Endothelial cell of umbilical vein (primary cell): ENCODE measurements at regions not wholly inside any gene's neighbourhood (a gene's known extent, or its start where the extent isn't known, plus 50 kb on each side); places are given as distances from the start of the nearest gene placed in this dataset.

ENCODE experiments used
- BruUV-seq: library from RNA; stranded (reverse); fragments of 400-500 nt; replicated peaks from 2 replicates; lab custom pipeline; 2021; lab: Mats Ljungman, UMichigan
- CTCF ChIA-PET: fragments of 300-600, 350-600 bp; sonication (Branson Sonifier 250); formaldehyde crosslinking; loops from one replicate; lab custom pipeline; 2021; ENCODE audit warnings: antibody characterized with exemption, inconsistent platforms; lab: Charles Lee
- POLR2A ChIA-PET: fragments of 300-600, 350-600 bp; sonication (Branson Sonifier 250); formaldehyde crosslinking; loops from one replicate; lab custom pipeline; 2021; ENCODE audit warnings: antibody characterized with exemption, inconsistent platforms; lab: Charles Lee
- DNase-seq: peaks from one replicate; pipeline ENCODE4 v3.0.0-alpha.2; 2011; ENCODE audit warnings: low read depth, low spot score
- FAIRE-seq: peaks from 2 replicates; lab custom pipeline; 2011; peaks lifted over from hg19 to GRCh38; lab: Jason Lieb, UNC
- H2AFZ ChIP-seq: 2 replicates; pipeline ENCODE4 v1.6.0; 2012; ENCODE audit warnings: low read depth, low read length, control low read depth, inconsistent platforms
- H3K27ac ChIP-seq: 2 replicates; pipeline ENCODE4 v1.5.1; 2011; ENCODE audit warnings: low read depth, mild to moderate bottlenecking, control low read depth, low read length, moderate library complexity; ENCODE audit not compliant: insufficient read depth
- H3K27me3 ChIP-seq, 2 experiments: 2 replicates each; pipeline versions ENCODE4 v1.6.0 to v1.6.1; 2011; ENCODE audit warnings: low read length in 2 of 2, mixed read lengths in 1 of 2; ENCODE audit not compliant: control insufficient read depth in 2 of 2, insufficient read depth in 2 of 2
- H3K36me3 ChIP-seq, 2 experiments: 2 replicates in 1 of 2; 3 replicates in 1 of 2; pipeline ENCODE4 v1.5.1; 2011; ENCODE audit warnings: low read length in 2 of 2, mild to moderate bottlenecking in 1 of 2, moderate library complexity in 1 of 2; ENCODE audit not compliant: control insufficient read depth in 2 of 2, insufficient read depth in 2 of 2; ENCODE audit errors: extremely low read depth in 1 of 2
- H3K4me1 ChIP-seq: 3 replicates; pipeline ENCODE4 v1.5.1; 2011; ENCODE audit warnings: mild to moderate bottlenecking, low read length; ENCODE audit not compliant: control insufficient read depth, insufficient read depth; ENCODE audit errors: extremely low read depth
- H3K4me2 ChIP-seq: 2 replicates; pipeline ENCODE4 v1.6.1; 2011; ENCODE audit warnings: low read length, control low read depth, mixed read lengths; ENCODE audit not compliant: insufficient read depth
- H3K4me3 ChIP-seq, 3 experiments: fragments of 200-600 bp in 1 of 3; sonication (generic), shearing (Covaris generic) in 1 of 3; replicated peaks in 1 of 3; 2 replicates each; pipeline ENCODE4 v1.5.1; 2011 to 2016; ENCODE audit warnings: control low read depth in 3 of 3, low read length in 3 of 3, mild to moderate bottlenecking in 2 of 3, inconsistent platforms in 1 of 3, low read depth in 1 of 3, moderate library complexity in 1 of 3; ENCODE audit not compliant: insufficient read depth in 1 of 3
- H3K79me2 ChIP-seq: 2 replicates; pipeline ENCODE4 v1.6.0; 2012; ENCODE audit warnings: low read length, inconsistent platforms; ENCODE audit not compliant: control insufficient read depth, insufficient read depth
- H3K9ac ChIP-seq: replicated peaks from 2 replicates; pipeline ENCODE3; 2011; ENCODE audit warnings: low read length, control low read depth; ENCODE audit not compliant: insufficient read depth; ENCODE audit errors: extremely low read depth
- H3K9me1 ChIP-seq: replicated peaks from 3 replicates; pipeline ENCODE4 v1.6.0; 2011; ENCODE audit warnings: mild to moderate bottlenecking, low read length; ENCODE audit not compliant: control insufficient read depth, insufficient read depth; ENCODE audit errors: extremely low read depth
- H3K9me3 ChIP-seq: replicated peaks from 2 replicates; pipeline ENCODE4 v1.5.1; 2012; ENCODE audit warnings: low read length, inconsistent platforms; ENCODE audit not compliant: control insufficient read depth, insufficient read depth
- H4K20me1 ChIP-seq: replicated peaks from 2 replicates; pipeline ENCODE3; 2011; ENCODE audit warnings: mild to moderate bottlenecking, low read length; ENCODE audit not compliant: control insufficient read depth, insufficient read depth; ENCODE audit errors: extremely low read depth
- EZH2 ChIP-seq: IDR thresholded peaks from 2 replicates; pipeline ENCODE4 v1.6.1; 2012; ENCODE audit warnings: borderline replicate concordance, low read depth, mild to moderate bottlenecking, moderate library complexity, low read length, inconsistent platforms; ENCODE audit not compliant: severe bottlenecking
- FOS ChIP-seq: IDR thresholded peaks from 2 replicates; pipeline ENCODE4 v1.6.1; 2011; ENCODE audit warnings: mild to moderate bottlenecking, low read length, moderate library complexity, borderline replicate concordance; ENCODE audit not compliant: insufficient read depth
- GATA2 ChIP-seq: IDR thresholded peaks from 2 replicates; pipeline ENCODE4 v1.7.0; 2011; ENCODE audit warnings: low read depth, mild to moderate bottlenecking, moderate library complexity, mixed read lengths, low read length; ENCODE audit not compliant: insufficient read length, insufficient read depth
- MYC ChIP-seq: IDR thresholded peaks from one replicate; pipeline ENCODE4 v1.6.1; 2011; ENCODE audit warnings: mild to moderate bottlenecking, low read depth, low read length
- POLR2A ChIP-seq: IDR thresholded peaks from 2 replicates; pipeline ENCODE4 v1.6.1; 2012; ENCODE audit warnings: low read depth, mild to moderate bottlenecking, control low read depth, low read length
- POLR2AphosphoS5 ChIP-seq: IDR thresholded peaks from 2 replicates; pipeline ENCODE4 v1.6.1; 2012; ENCODE audit warnings: low read depth, mild to moderate bottlenecking, control low read depth, low read length, moderate library complexity; ENCODE audit not compliant: insufficient read depth
- dilution Hi-C: fragments of 300-500 bp; cut with MboI; formaldehyde crosslinking; loops from one replicate; pipeline ENCODE4 v1.15.0; 2019; ENCODE audit warnings: low sequenced_read_pairs; ENCODE audit not compliant: extremely low pct_ligation_motif_present
- intact Hi-C: fragments of 100-400 bp; cut with micrococcal nuclease; formaldehyde crosslinking; loops from one replicate; pipeline ENCODE4 v1.10.0; 2022
- TF ChIP-seq, protein P1 (sequence below): IDR thresholded peaks from 2 replicates; pipeline ENCODE4 v1.6.1; 2011; ENCODE audit not compliant: insufficient read depth, insufficient read length
- TF ChIP-seq, protein P2 (sequence below), 2 donors: IDR thresholded peaks; 1 replicate in 1 of 2; 2 replicates in 1 of 2; pipeline ENCODE4 v1.5.1; 2011; ENCODE audit warnings: low read length in 2 of 2, mild to moderate bottlenecking in 2 of 2, moderate library complexity in 2 of 2, control low read depth in 1 of 2, inconsistent platforms in 1 of 2, low read depth in 1 of 2; ENCODE audit not compliant: insufficient read depth in 1 of 2; ENCODE audit errors: extremely low read depth in 1 of 2

DNA sequence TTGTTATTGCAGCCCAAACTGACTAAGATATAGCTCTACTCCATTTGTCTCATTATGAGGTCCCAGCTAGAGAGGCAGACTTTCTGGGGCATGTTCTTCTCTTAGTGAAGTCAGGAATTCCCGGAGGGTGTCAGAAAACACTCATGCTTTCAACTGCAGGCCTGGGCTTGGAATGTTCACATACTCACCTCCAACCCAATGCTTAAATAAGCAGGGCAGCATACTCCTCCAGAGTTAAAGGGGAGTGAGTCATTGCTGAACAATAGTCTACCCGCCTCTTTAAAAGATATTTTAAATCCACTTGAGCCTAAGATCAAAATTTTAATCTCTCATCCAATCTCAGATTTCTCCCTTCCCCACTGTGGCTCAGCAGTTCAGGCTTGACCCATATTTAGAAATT is 167.8 kb upstream of the DPH6 start:
- H3K4me3 ChIP-seq = no peak overlapping the region
- no peaks in the 10 kb centered on the region for H3K9me1 ChIP-seq
- no peak overlapping the region for H2AFZ ChIP-seq
- no peak for FAIRE-seq
- H3K79me2 ChIP-seq = no peaks in the 10 kb centered on the region
- H3K4me1 ChIP-seq = no peaks in the 10 kb centered on the region
- peak; percentile 22 for DNase-seq
- H4K20me1 ChIP-seq = no peaks in the 10 kb centered on the region
- no TSS peak for BruUV-seq
- ChIA-PET POLR2A (no interaction called here), CTCF (interaction anchor here (1.2 kb wide), 1 partner anchor 17 kb away, joined by 4 read pairs; no protein-coding TSS in a partner anchor)
- TF ChIP-seq FOS (peak; percentile 52), POLR2AphosphoS5 (no peak)
- no peaks in the 10 kb centered on the region for H3K9me3 ChIP-seq
- no peaks in the 10 kb centered on the region for H3K36me3 ChIP-seq
- intact Hi-C loops (no loop called here), dilution Hi-C loops (no loop called here)
- H3K4me2 ChIP-seq = no peak overlapping the region
- no peak overlapping the region for H3K27ac ChIP-seq
- H3K9ac ChIP-seq = no peak overlapping the region
- H3K27me3 ChIP-seq = no peaks in the 10 kb centered on the region

DNA sequence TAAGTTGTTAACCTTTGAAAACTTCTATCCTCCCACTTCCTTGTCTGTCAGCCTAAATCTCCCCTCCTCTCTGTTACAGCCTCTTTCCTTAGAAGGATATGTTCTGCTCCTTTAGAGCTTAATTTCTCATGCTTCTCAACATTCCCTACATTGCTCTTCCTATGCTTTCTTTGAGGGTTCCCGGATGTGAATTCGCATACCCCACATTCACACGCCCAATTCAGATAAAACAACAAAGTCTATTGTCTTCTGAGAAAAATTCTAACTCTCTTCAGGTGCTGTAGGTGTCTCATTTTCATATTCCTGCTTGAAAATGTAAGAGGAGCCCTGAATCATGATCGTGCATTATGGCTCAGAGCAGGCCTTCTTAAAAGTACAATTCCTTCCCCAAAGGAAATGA is 171.8 kb upstream of the DPH6 start:
- no peak for TF ChIP-seq FOS
- TF ChIP-seq, protein P1, sequence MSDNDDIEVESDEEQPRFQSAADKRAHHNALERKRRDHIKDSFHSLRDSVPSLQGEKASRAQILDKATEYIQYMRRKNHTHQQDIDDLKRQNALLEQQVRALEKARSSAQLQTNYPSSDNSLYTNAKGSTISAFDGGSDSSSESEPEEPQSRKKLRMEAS = no peak
- no peak for TF ChIP-seq POLR2AphosphoS5
- no peak for TF ChIP-seq GATA2
- TF ChIP-seq, protein P2, sequence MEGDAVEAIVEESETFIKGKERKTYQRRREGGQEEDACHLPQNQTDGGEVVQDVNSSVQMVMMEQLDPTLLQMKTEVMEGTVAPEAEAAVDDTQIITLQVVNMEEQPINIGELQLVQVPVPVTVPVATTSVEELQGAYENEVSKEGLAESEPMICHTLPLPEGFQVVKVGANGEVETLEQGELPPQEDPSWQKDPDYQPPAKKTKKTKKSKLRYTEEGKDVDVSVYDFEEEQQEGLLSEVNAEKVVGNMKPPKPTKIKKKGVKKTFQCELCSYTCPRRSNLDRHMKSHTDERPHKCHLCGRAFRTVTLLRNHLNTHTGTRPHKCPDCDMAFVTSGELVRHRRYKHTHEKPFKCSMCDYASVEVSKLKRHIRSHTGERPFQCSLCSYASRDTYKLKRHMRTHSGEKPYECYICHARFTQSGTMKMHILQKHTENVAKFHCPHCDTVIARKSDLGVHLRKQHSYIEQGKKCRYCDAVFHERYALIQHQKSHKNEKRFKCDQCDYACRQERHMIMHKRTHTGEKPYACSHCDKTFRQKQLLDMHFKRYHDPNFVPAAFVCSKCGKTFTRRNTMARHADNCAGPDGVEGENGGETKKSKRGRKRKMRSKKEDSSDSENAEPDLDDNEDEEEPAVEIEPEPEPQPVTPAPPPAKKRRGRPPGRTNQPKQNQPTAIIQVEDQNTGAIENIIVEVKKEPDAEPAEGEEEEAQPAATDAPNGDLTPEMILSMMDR (IDR thresholded peaks at IDR 0.05; ENCODE audit: extremely low read depth in 1 of 2, insufficient read depth in 1 of 2, low read depth in 1 of 2, low read length in 2 of 2) = no peak
- TF ChIP-seq EZH2 = no peak
- TF ChIP-seq MYC = no peak
- TF ChIP-seq POLR2A = no peak
- DNase-seq (no peak), FAIRE-seq (no peak)
- Histone ChIP-seq H3K9ac (no peak overlapping the region), H3K9me1 (no peaks in the 10 kb centered on the region), H3K4me2 (no peak overlapping the region), H3K4me1 (no peaks in the 10 kb centered on the region), H2AFZ (no peak overlapping the region), H3K36me3 (no peaks in the 10 kb centered on the region), H4K20me1 (no peaks in the 10 kb centered on the region), H3K9me3 (no peaks in the 10 kb centered on the region), H3K27me3 (no peaks in the 10 kb centered on the region), H3K79me2 (no peaks in the 10 kb centered on the region), H3K4me3 (no peak overlapping the region), H3K27ac (no peak overlapping the region)
- ChIA-PET POLR2A (no interaction called here), CTCF (no interaction called here)
- no TSS peak for BruUV-seq
- dilution Hi-C loops = no loop called here
- intact Hi-C loops = no loop called here
